ENCODE measurements at regions not wholly inside any gene's neighbourhood (a gene's known extent, or its start where the extent isn't known, plus 50 kb on each side); places are given as distances from the start of the nearest gene placed in this dataset.

DNA sequence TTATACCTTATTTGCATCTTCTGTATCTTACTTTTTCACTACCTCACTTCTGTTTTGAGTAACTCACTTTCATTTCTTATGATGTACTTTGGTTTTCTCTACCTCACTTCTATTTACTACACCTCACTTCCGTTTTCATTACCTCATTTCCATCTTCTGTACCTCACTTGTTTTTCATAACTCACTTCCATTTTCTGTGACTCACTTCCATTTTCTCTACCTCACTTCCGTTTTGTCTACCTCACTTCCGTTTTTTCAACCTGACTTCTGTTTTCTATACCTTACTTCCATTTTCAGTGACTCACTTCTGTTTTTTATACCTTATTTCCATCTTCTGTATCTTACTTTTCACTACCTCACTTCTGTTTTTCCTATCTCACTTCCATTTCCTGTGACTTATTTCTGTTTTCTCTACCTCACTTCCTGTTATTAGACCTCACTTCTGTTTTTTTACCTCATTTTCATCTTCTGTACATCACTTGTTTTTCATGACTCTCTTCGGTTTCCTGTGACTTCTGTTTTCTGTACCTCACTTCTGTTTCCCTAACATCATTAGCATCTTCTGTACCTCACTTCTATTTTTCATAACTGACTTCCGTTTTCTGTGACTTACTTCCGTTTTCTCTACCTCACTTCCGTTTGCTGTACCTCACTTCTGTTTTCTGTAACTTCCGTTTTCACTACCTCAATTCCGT, 493.1 kb upstream of the AKR1E2 start:
- no peak for DNase-seq

DNA sequence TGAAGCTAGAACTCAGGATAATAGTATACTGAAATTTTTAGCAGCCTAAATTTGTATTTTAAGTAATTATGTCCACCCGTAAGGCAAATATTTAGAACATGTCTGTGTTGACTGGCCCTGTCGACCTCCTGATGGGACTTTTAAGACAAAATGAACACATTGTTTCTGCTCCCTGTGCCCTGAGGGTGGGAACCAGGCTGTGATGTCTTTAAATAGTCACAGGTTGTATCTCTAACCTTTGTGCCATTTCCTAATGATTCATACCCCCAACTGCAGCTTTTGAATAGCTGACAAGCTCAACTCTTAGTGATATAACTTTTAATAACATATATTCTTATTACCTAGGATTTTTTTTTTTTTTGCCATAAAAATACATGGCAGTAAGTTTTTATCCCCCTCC, 494.9 kb upstream of the AKR1E2 start:
- no peak for DNase-seq

DNA sequence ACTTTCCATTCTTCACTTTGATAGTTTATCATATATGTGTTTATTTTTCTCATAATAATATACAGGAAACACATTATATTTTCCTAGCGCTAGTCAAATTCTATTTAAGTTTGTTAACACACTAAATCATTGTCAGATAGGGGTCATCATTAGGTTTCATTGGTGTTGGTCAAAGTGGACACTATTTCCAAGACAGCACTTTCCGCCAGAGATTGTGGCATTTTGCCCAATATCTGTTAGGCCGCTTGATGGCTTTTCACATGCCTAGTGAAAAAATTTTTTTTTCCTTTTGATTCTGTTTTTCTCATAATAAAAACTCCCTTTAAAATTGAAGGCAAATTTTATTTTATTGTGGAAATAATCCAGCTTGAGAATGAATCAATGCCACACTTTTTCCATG, 495.4 kb upstream of the AKR1E2 start:
- DNase-seq, result no peak

GRCh38 chr10:4329225-4329624, 496.8 kb upstream of the AKR1E2 start:
- no peak for DNase-seq

- DNase-seq, result no peak
Measured at GRCh38 chr10:4326647-4327046, 499.4 kb upstream of the AKR1E2 start.

DNA sequence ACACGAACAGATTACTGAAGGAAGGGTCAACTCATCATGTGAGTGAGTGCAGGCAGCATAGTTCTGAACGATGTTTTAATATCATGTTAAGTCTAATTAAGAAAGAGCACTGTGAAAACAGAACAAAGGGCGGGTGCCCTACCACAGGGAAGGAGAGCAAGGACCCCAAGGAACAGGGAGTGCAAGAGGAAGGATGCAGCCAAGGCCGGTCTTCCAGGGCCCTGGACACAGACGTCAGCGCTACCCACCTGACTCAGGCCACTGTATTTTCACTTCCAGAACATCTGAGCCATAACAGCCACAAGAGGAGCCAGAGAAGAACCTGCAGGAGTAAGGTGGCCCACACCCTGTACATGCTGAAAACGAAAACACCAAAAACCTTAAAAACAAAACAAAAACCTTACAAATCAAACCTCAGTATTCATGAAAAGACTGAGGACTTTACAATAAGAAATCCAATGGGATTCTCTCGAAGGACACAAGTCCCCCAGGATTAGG, 506.1 kb upstream of the AKR1E2 start:
- DNase-seq, result no peak

DNA sequence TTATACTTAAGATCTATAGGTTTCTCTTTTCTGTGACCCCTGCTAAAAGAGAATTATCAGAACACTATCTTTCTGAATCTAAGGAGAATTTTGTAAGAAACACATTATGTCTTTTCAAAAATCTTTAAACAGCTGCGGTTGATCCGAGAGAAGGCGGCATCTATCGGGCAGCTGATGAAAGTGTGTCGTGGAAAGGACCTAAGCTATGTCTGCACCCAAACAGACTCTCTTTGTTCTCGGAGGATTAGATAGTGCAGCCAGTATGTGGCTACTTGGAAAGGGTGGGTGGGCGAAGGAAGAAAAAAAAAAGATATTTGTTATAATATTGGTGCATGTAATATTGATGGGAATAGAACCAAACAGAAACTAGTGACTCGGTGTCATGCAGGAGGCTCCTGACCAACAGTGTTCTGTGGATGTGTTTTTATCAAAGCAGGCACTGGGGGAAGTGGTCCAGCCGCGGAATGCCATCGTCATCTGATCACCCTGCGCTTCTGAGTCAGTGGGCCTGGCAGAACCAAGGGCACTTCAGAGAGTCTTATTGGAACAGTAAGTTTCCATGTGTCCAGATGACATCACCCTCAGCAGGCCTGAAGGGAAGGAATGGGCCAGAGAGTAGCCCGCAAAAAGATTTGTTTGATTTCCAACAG, 509.7 kb upstream of the AKR1E2 start:
- no peak for DNase-seq

GRCh38 chr10:4315551-4315950, 510.5 kb upstream of the AKR1E2 start:
- DNase-seq, result no peak

DNA sequence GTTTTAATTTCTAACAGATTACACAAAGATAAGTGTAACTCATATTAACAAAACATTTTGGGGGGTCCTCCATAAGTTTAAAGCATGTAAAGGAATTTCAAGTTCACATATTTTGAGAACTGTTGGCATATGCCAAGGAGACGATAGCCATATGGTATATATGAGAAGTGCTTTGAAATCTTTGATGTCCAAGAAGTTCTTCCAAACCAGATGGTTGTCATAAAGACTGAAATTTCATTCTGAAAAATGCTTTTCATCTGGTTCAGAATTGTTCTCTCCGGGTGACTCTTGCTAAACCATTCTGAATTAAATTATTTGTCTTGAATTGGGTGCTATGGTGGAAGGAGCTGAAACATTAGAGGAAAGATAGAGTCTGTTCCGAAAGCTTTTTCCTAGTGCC, 513.0 kb upstream of the AKR1E2 start:
- no peak for DNase-seq

GRCh38 chr10:4312051-4312835, 513.8 kb upstream of the AKR1E2 start:
- no peak for DNase-seq

GRCh38 chr10:4310172-4310571, 515.8 kb upstream of the AKR1E2 start:
- no peak for DNase-seq

DNA sequence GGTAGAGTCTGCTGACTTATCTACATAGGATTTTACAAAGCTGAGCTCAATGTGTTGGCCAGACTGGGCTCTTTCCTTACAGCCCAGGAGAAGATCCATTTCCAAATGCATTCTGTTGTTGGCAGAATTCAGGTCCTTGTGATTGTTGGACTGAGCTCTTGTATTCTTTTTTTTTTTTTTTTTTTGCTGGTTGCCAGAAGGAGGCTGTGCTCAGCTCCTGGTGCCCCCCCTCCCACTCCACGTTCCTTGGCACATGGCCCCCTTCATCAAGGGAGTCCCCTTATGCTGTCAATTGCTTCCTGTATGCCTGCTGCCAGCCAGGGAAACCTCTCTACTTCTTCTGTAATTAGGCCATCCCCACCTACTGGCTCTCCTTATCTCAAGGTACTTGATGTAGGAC, 518.1 kb upstream of the AKR1E2 start:
- DNase-seq, result no peak

DNA sequence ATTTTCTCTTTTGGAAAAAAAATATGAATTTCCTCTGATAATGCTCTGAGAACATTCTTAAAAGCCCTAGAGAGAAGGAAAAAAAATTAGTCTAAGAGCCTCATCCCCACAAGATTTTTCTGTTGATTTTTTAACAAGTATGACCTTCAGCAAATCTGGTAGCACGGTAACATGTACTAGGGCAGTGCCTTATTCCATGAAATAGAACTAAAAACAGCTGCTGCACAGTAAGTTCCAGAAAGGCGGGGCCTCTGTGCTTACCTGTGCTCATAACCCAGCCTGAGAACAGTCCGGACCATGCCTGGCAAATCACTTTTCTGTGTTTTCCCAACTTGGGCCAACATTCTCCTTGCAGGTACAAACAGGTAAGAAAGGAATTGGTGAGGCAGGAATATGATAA, 519.1 kb upstream of the AKR1E2 start:
- no peak for DNase-seq

DNA sequence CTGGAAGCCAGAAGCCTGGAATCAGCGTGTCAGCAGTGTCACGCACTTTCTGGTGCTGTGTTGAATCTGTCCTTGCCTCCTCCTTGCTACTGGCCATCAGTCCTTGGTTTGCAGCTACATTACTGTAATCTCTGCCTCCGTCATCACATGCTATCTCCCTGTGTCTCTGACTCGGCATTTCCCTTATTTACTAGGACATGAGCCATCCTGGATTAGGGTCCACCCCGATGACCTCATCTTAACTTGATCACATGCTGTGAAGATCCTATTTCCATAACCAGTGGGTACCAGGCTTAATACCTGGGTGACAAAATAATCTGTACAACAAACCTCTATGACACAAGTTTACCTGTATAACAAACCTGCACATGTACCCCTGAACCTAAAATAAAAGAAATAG, 518.0 kb upstream of the KLF6 start:
- DNase-seq, result no peak

GRCh38 chr10:4301291-4302045, 516.5 kb upstream of the KLF6 start:
- DNase-seq, result no peak

DNA sequence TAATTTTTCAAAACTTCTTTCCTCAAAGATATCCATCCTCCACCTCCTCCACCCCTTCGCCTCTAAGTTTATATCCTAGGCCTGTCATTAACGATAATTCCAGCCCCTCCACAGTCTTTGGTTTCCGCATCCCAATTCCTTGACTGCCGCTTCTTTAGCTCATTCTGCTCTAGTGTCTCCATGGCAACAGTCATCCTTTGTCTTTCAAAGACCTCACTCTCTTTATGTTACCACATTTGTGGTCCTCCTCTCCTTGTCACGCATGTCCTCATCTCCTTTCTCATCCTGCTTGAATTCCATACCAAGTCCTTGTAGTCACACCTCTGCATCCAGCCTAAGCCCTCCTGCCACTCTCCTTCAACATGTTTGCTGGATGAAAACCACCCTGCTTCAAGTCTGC, 511.2 kb upstream of the KLF6 start:
- DNase-seq, result no peak

DNA sequence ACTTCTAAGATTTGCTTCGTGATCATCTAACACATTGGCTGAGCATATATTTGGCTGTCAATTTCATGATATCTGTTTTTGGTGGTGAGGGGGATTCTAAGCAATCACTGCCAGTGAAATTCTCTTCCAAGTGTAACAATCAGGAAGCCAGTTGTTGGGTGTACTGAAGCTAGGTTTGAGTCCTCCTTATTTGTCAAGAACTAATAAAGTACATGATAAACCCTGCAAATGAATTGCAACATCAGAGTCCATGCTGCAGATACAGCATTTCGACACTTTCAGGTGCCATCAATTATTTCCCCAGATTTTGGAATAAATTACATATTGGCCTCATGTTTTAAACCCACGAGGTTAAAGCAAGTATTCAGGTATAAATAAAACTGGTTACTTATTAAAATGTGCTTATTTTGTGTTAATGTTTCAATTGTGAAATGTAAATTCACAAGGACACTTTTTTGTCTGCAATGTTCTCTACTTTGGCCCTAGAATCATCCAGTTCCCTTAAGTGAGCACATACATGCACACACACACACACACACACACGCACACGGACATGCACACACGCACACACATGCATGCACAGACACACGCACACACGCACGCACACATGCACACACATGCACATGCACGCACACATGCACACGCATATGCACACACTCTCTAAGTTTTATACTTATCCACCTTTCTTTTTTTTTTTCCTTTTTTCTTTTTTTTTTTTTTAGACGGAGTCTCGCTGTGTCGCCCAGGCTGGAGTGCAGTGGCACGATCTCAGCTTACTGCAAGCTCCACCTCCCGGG, 510.2 kb upstream of the KLF6 start:
- no peak for DNase-seq

DNA sequence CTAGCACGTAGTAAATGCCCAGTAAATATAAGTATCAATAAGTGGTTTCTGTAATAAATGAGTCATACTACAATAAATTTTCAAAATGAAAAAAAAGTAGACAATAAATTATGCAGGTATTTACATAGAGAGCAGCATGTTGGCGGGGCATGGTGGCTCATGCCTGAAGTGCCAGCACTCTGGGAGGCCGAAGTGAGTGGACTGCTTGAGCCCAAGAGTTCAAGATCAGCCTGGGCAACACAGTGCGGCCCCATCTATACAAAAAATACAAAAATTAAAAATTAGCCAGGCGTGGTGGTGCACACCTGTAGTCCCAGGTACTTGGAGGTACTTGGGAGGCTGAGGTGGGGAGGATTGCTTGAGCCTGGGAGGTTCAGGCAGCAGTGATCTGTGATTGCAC, 509.3 kb upstream of the KLF6 start:
- DNase-seq, result no peak

GRCh38 chr10:4291990-4292389, 507.0 kb upstream of the KLF6 start:
- DNase-seq, result no peak

DNA sequence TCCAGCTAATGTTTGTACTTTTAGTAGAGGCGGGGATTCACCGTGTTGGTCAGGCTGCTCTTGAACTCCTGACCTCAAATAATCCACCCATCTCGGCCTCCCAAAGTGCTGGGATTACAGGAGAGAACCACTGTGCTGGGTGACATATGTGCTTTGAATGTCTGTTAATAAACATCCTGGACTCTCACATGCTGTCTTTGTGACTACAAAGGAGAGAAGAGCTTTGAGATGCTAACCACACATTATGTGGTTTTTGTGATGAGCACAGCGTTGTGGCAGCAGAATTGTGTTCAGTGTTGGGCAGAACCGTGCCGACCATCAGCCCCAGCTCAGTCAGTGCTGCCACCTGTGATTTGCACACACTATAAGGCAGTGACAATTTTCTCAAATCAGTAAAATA, 500.1 kb upstream of the KLF6 start:
- no peak for DNase-seq

- DNase-seq, result no peak
Measured at GRCh38 chr10:4283846-4284610, 499.0 kb upstream of the KLF6 start.

- no peak for DNase-seq
Measured at GRCh38 chr10:4282496-4282895, 497.5 kb upstream of the KLF6 start.

Measured in cerebellar nuclear complex (tissue), 1 donor.